GM23338 (cell line): ENCODE measurements at regions not wholly inside any gene's neighbourhood (a gene's known extent, or its start where the extent isn't known, plus 50 kb on each side); places are given as distances from the start of the nearest gene placed in this dataset.

Experiments
- ATAC-seq: fragments of 200-7000 bp; cut with Tn5 transposase; 3 replicates; pipeline ENCODE4 v1.9.1; 2020
- DNase-seq: peaks from one replicate; pipeline ENCODE4 v3.0.0-alpha.2; 2015; ENCODE audit warnings: low spot score
- H2AFZ ChIP-seq: fragments of 200-600 bp; sonication (generic); 2 replicates; pipeline ENCODE4 v1.8.0; 2016; ENCODE audit warnings: antibody characterized with exemption, mild to moderate bottlenecking, moderate library complexity
- H3F3A ChIP-seq: fragments of 200-600 bp; sonication (generic); replicated peaks from 2 replicates; pipeline ENCODE4 v1.8.0; 2017; ENCODE audit warnings: antibody characterized with exemption, mixed run types, low read depth
- H3K27ac ChIP-seq: fragments of 200-600 bp; sonication (generic); 2 replicates; pipeline ENCODE4 v1.6.1; 2016; ENCODE audit warnings: low read depth
- H3K27me3 ChIP-seq: fragments of 200-600 bp; sonication (generic); 2 replicates; pipeline ENCODE4 v1.8.0; 2016; ENCODE audit warnings: mild to moderate bottlenecking, mixed run types, moderate library complexity; ENCODE audit not compliant: insufficient read depth
- H3K36me3 ChIP-seq: fragments of 200-600 bp; sonication (generic); 2 replicates; pipeline ENCODE4 v1.8.0; 2016; ENCODE audit warnings: mild to moderate bottlenecking; ENCODE audit not compliant: insufficient read depth
- H3K4me1 ChIP-seq: fragments of 200-600 bp; sonication (generic); 2 replicates; pipeline ENCODE4 v1.8.0; 2016; ENCODE audit warnings: mild to moderate bottlenecking, moderate library complexity; ENCODE audit not compliant: insufficient read depth
- H3K4me2 ChIP-seq: fragments of 200-600 bp; sonication (generic); 2 replicates; pipeline ENCODE4 v1.7.1; 2017; ENCODE audit warnings: mixed run types
- H3K4me3 ChIP-seq: fragments of 200-600 bp; sonication (generic); 2 replicates; pipeline ENCODE4 v1.6.1; 2016; ENCODE audit warnings: mixed run types
- H3K79me2 ChIP-seq: fragments of 200-600 bp; sonication (generic); replicated peaks from 2 replicates; pipeline ENCODE4 v1.8.0; 2017; ENCODE audit warnings: mild to moderate bottlenecking; ENCODE audit not compliant: insufficient read depth
- H3K9me2 ChIP-seq: fragments of 200-600 bp; sonication (generic); 2 replicates; pipeline ENCODE4 v1.8.0; 2017; ENCODE audit not compliant: insufficient read depth
- H4K20me1 ChIP-seq: fragments of 200-600 bp; sonication (generic); replicated peaks from 2 replicates; pipeline ENCODE4 v1.8.0; 2017; ENCODE audit warnings: mild to moderate bottlenecking; ENCODE audit not compliant: insufficient read depth
- H3K27ac Mint-ChIP-seq: 2 replicates; pipeline ENCODE4 v1.8.0; 2020; ENCODE audit warnings: inconsistent platforms, mild to moderate bottlenecking, moderate library complexity, mixed read lengths
- H3K27me3 Mint-ChIP-seq: 3 replicates; pipeline ENCODE4 v1.8.0; 2022; ENCODE audit warnings: low read depth, mild to moderate bottlenecking, moderate library complexity, mixed read lengths, inconsistent platforms; ENCODE audit not compliant: insufficient read depth, poor library complexity
- H3K36me3 Mint-ChIP-seq: 3 replicates; pipeline ENCODE4 v1.8.0; 2021; ENCODE audit warnings: low read depth, mild to moderate bottlenecking, inconsistent platforms, moderate library complexity, mixed read lengths
- H3K4me1 Mint-ChIP-seq: 3 replicates; pipeline ENCODE4 v1.8.0; 2020; ENCODE audit warnings: mild to moderate bottlenecking, inconsistent platforms, mixed read lengths
- H3K4me3 Mint-ChIP-seq: 3 replicates; pipeline ENCODE4 v1.8.0; 2021; ENCODE audit warnings: moderate library complexity, mild to moderate bottlenecking, inconsistent platforms, mixed read lengths
- H3K9me3 Mint-ChIP-seq: 3 replicates; pipeline ENCODE4 v1.8.0; 2020; ENCODE audit warnings: moderate library complexity, mild to moderate bottlenecking, inconsistent platforms, mixed read lengths
- CREB1 ChIP-seq: fragments of 250-450 bp; sonication (Bioruptor Pico); IDR thresholded peaks from 2 replicates; pipeline ENCODE4 v1.5.0; 2020; ENCODE audit warnings: low read depth, mild to moderate bottlenecking, moderate library complexity
- EZH2phosphoT487 ChIP-seq: fragments of 200-600 bp; sonication (generic); IDR thresholded peaks from one replicate; pipeline ENCODE4 v1.8.1; 2018; ENCODE audit warnings: antibody characterized with exemption; ENCODE audit not compliant: unreplicated experiment
- JUNB ChIP-seq: IDR thresholded peaks from one replicate; pipeline ENCODE4 v1.6.1; 2016; ENCODE audit warnings: antibody characterized with exemption; ENCODE audit not compliant: unreplicated experiment
- NANOG ChIP-seq: IDR thresholded peaks from 2 replicates; pipeline ENCODE4 v1.6.1; 2016; ENCODE audit warnings: antibody characterized with exemption, borderline replicate concordance
- POLR2AphosphoS5 ChIP-seq: IDR thresholded peaks from 2 replicates; pipeline ENCODE4 v1.6.1; 2016; ENCODE audit warnings: antibody characterized with exemption, low read depth
- STAT1 ChIP-seq: IDR thresholded peaks from one replicate; pipeline ENCODE4 v1.6.1; 2016; ENCODE audit warnings: antibody characterized with exemption; ENCODE audit not compliant: unreplicated experiment
- ZNF114 ChIP-seq: fragments of 250-450 bp; sonication (Bioruptor Pico); IDR thresholded peaks from 2 replicates; pipeline ENCODE4 v1.5.0; 2020; ENCODE audit warnings: mild to moderate bottlenecking, moderate library complexity
- ZNF331 ChIP-seq: fragments of 250-450 bp; sonication (Bioruptor Pico); IDR thresholded peaks from 2 replicates; pipeline ENCODE4 v1.5.0; 2020; ENCODE audit warnings: low read depth, mild to moderate bottlenecking, moderate library complexity
- ZNF462 ChIP-seq: fragments of 250-450 bp; sonication (Bioruptor Pico); IDR thresholded peaks from 2 replicates; pipeline ENCODE4 v1.5.0; 2020; ENCODE audit warnings: mild to moderate bottlenecking, moderate library complexity
- TF ChIP-seq, protein P1 (sequence below): IDR thresholded peaks from 2 replicates; pipeline ENCODE4 v1.6.1; 2016; ENCODE audit warnings: antibody characterized with exemption
- TF ChIP-seq, protein P2 (sequence below): IDR thresholded peaks from one replicate; pipeline ENCODE4 v1.6.1; 2018; ENCODE audit warnings: antibody characterized with exemption; ENCODE audit not compliant: unreplicated experiment

GRCh38 chr9:25570802-25571201 lies 107.4 kb downstream of the TUSC1 start (continued):
- TF ChIP-seq STAT1: no peak
- TF ChIP-seq JUNB: no peak
- no peak for TF ChIP-seq ZNF462
- no peak for TF ChIP-seq ZNF114
- no peak for TF ChIP-seq POLR2AphosphoS5
- no peak for TF ChIP-seq CREB1
- TF ChIP-seq, protein P1, sequence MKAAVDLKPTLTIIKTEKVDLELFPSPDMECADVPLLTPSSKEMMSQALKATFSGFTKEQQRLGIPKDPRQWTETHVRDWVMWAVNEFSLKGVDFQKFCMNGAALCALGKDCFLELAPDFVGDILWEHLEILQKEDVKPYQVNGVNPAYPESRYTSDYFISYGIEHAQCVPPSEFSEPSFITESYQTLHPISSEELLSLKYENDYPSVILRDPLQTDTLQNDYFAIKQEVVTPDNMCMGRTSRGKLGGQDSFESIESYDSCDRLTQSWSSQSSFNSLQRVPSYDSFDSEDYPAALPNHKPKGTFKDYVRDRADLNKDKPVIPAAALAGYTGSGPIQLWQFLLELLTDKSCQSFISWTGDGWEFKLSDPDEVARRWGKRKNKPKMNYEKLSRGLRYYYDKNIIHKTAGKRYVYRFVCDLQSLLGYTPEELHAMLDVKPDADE: no peak

DNA sequence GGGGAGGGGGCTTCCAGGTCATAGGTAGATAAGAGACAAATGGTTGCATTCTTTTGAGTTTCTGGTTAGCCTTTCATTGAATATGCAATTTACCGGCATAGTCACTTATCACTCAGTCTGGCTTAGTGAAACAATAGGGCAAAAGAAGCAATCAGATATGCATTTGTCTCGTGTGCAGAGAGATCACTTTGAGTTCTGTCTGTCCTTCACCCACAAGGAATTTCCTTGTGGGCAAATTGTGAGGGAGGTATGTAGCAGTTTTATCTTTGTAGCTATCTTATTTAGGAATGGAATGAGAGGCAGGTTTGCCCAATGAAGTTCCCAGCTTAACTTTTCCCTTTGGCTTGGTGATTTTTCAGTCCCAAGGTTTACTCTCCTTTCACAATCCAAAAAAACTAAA lies 116.1 kb downstream of the TUSC1 start:
- Histone ChIP-seq H3K27me3 (no peaks in the 10 kb centered on the region), H4K20me1 (no peaks in the 10 kb centered on the region), H3K4me1 (no peaks in the 10 kb centered on the region), H3K36me3 (no peaks in the 10 kb centered on the region), H2AFZ (peak overlapping the region; percentile 38; the same call in 1 of the 2 replicates), H3F3A (no peaks in the 10 kb centered on the region), H3K9me2 (no peaks in the 10 kb centered on the region), H3K79me2 (no peaks in the 10 kb centered on the region), H3K4me2 (no peak overlapping the region), H3K4me3 (no peak overlapping the region), H3K27ac (no peak overlapping the region)
- Mint-ChIP-seq H3K4me1 (no peaks in the 10 kb centered on the region), H3K9me3 (no peaks in the 10 kb centered on the region; the same call in 2 of the 3 replicates), H3K36me3 (no peaks in the 10 kb centered on the region), H3K27me3 (no peaks in the 10 kb centered on the region), H3K4me3 (no peak overlapping the region), H3K27ac (no peak overlapping the region)
- DNase-seq (no peak), ATAC-seq (no peak)
- TF ChIP-seq, protein P2, sequence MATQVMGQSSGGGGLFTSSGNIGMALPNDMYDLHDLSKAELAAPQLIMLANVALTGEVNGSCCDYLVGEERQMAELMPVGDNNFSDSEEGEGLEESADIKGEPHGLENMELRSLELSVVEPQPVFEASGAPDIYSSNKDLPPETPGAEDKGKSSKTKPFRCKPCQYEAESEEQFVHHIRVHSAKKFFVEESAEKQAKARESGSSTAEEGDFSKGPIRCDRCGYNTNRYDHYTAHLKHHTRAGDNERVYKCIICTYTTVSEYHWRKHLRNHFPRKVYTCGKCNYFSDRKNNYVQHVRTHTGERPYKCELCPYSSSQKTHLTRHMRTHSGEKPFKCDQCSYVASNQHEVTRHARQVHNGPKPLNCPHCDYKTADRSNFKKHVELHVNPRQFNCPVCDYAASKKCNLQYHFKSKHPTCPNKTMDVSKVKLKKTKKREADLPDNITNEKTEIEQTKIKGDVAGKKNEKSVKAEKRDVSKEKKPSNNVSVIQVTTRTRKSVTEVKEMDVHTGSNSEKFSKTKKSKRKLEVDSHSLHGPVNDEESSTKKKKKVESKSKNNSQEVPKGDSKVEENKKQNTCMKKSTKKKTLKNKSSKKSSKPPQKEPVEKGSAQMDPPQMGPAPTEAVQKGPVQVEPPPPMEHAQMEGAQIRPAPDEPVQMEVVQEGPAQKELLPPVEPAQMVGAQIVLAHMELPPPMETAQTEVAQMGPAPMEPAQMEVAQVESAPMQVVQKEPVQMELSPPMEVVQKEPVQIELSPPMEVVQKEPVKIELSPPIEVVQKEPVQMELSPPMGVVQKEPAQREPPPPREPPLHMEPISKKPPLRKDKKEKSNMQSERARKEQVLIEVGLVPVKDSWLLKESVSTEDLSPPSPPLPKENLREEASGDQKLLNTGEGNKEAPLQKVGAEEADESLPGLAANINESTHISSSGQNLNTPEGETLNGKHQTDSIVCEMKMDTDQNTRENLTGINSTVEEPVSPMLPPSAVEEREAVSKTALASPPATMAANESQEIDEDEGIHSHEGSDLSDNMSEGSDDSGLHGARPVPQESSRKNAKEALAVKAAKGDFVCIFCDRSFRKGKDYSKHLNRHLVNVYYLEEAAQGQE: no peak
- TF ChIP-seq NANOG (no peak), ZNF114 (no peak), CREB1 (no peak), ZNF331 (CRISPR knock-in tag) (no peak), EZH2phosphoT487 (no peak)
